Activated T-helper 1 cell treated with anti-CD3 and anti-CD28 coated beads, Interleukin-12 subunit alpha, Interleukin-12 subunit beta, Interleukin-2, Interleukin-4 antibody, amounts not matched to agents 30 ng/mL and 10 ng/mL and 1 ng/mL, durations not matched to agents 14 hours and 24 hours and 36 hours (primary cell): ENCODE measurements at regions not wholly inside any gene's neighbourhood (a gene's known extent, or its start where the extent isn't known, plus 50 kb on each side); places are given as distances from the start of the nearest gene placed in this dataset.
"Not testable (repeated sequence)": the region's sequence is repeated elsewhere in the genome, so short reads cannot be mapped to it uniquely, and the experiment has no call there.

Experiments used
- DNase-seq: peaks from one replicate; pipeline ENCODE4 v3.0.0; 2021; ENCODE audit warnings: low spot score
- H3K27ac Mint-ChIP-seq: one replicate; pipeline ENCODE4 v1.8.0; 2021; ENCODE audit warnings: mild to moderate bottlenecking, mixed read lengths
- H3K27me3 Mint-ChIP-seq: one replicate; pipeline ENCODE4 v1.8.0; 2022; ENCODE audit warnings: mild to moderate bottlenecking, moderate library complexity, mixed read lengths; ENCODE audit not compliant: insufficient read depth
- H3K36me3 Mint-ChIP-seq: one replicate; pipeline ENCODE4 v1.8.0; 2021; ENCODE audit warnings: low read depth, mixed read lengths
- H3K4me1 Mint-ChIP-seq: one replicate; pipeline ENCODE4 v1.8.0; 2021; ENCODE audit warnings: low read depth, mixed read lengths
- H3K4me3 Mint-ChIP-seq: one replicate; pipeline ENCODE4 v1.8.0; 2021; ENCODE audit warnings: mild to moderate bottlenecking, moderate library complexity, mixed read lengths
- H3K9me3 Mint-ChIP-seq: one replicate; pipeline ENCODE4 v1.8.0; 2021; ENCODE audit warnings: mixed read lengths
- intact Hi-C: fragments of 100-400 bp; cut with micrococcal nuclease; formaldehyde crosslinking; loops from one replicate; pipeline ENCODE4 v1.15.1; 2024

DNA sequence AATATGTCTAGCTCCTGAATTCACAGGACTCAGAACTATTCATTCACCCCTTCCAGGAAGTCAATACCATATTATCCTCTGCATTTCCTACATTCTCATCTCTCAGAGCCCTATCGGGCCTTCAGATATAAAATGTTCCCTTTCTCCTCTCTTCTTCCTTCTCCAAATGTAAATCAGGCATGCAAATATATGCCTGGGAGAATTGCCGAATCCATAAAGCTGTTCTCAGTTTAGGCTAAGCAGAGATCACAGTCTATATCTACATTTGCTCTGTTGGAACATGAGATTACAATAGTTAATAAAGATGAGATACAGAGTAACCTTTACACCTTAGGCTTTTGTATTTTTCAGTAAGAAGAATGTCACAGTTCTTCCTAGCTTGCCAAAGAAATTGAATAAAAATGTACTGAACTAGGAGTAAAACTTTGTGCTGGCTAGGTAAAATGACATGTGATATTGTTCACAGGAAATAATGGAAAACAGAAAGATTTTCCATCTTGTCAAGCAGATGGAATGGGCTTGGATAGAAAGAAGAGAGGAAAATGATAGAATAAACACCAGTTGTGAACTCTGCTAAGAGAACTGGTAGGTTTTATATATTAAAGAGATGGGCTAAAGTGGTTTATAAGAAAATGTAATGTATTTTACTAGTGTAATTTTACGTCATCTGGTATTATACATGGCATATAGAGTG is 161.5 kb downstream of the NRIP1 start:
- no peaks in the 10 kb centered on the region for H3K36me3 Mint-ChIP-seq
- peaks cover 3% of the 10 kb centered on the region for H3K9me3 Mint-ChIP-seq
- H3K4me3 Mint-ChIP-seq = no peak overlapping the region
- intact Hi-C loops = no loop called here
- peaks cover 26% of the 10 kb centered on the region for H3K4me1 Mint-ChIP-seq
- no peak for DNase-seq
- no peak overlapping the region for H3K27ac Mint-ChIP-seq
- no peaks in the 10 kb centered on the region for H3K27me3 Mint-ChIP-seq

DNA sequence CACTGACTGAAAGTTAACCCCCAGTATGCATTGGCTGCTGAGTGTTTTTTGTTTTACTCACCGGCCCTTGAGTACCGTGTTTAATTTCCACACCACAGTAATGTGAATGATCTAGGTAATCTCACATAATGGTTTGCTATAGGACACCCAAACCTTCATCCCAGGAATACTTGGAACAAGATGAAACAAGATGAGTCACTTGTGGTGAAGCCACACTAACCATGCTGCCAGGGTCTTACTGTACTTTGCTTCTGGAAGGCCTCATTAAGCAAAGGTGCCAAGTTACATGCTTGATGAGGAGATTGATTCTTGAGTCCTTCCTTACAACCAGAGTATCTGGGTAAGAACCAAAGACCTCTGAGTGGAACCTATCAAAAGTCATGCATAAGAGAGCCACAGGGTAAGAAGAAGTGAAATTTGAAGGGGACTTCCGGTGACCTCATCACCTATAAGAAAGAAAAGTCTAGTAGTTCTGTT is 163.3 kb downstream of the NRIP1 start:
- Mint-ChIP-seq H3K4me3 (no peak overlapping the region), H3K27ac (no peak overlapping the region), H3K9me3 (peaks cover 3% of the 10 kb centered on the region), H3K27me3 (no peaks in the 10 kb centered on the region), H3K36me3 (no peaks in the 10 kb centered on the region), H3K4me1 (peaks cover 26% of the 10 kb centered on the region)
- no peak for DNase-seq
- intact Hi-C loops = no loop called here

DNA sequence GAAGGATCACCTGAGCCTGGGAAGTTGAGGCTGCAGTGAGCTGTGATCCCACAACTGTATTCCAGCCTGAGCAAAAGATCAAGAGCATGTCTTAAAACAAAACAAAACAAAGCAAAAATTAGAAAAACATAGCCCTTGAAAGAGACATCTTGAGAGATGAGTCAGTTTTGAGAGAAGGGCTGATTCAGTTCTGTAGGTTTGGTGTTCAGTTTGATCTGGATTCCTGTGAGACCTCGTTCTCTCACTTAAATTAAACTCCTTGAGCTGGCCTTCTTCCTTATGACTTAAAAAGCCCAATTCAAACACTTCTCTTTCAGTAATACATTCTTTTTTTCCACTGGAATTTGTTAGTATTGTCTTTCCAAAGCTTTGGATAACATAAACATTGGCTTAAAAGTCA is 164.2 kb downstream of the NRIP1 start:
- Mint-ChIP-seq H3K9me3 (peaks cover 3% of the 10 kb centered on the region), H3K27me3 (no peaks in the 10 kb centered on the region), H3K36me3 (no peaks in the 10 kb centered on the region), H3K4me1 (peaks cover 26% of the 10 kb centered on the region), H3K27ac (no peak overlapping the region), H3K4me3 (no peak overlapping the region)
- intact Hi-C loops = no loop called here
- no peak for DNase-seq

DNA sequence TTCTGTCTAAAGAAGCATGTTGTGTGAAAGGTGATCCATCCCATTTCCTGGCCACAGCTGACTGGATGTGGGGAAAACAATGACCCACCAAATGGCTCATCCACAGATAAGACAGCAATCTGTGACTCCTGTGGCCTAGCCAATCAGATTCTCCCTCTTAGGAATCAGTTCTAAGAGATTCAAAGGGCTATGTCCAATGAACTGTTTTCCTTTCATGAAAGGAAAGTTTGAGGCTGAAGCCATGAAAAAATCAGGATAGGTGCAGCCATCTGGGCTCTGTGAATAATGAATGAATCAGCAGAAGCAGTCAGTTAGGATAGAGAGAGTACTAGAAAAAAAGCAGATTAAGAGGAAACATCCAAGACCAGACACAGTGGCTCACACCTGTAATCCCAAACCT is 164.7 kb downstream of the NRIP1 start:
- H3K27ac Mint-ChIP-seq = no peak overlapping the region
- H3K9me3 Mint-ChIP-seq = peaks cover 3% of the 10 kb centered on the region
- no peak for DNase-seq
- H3K27me3 Mint-ChIP-seq = no peaks in the 10 kb centered on the region
- H3K4me1 Mint-ChIP-seq = peaks cover 26% of the 10 kb centered on the region
- no peaks in the 10 kb centered on the region for H3K36me3 Mint-ChIP-seq
- no peak overlapping the region for H3K4me3 Mint-ChIP-seq
- intact Hi-C loops = no loop called here

DNA sequence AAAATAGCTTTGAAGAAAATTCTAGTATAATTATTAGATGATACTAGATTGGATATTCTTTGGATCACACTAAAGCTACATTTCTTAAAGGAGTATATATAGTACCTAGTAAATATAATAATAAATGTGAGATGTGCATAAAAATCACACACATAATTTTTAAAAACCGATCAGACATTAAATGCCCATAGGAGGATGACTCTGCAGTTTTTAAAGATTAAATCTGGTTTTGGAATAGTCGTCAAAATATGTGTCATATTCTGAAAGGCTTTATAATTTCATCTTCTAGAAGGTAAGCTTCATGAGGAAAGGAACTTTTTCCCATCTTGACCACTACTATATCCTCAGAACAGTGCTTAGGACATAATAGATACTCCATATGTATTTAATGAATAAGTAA is 169.0 kb downstream of the NRIP1 start:
- intact Hi-C loops = no loop called here
- H3K27ac Mint-ChIP-seq = no peak overlapping the region
- DNase-seq = no peak
- H3K4me3 Mint-ChIP-seq = no peak overlapping the region
- peaks cover 9% of the 10 kb centered on the region for H3K4me1 Mint-ChIP-seq
- no peaks in the 10 kb centered on the region for H3K9me3 Mint-ChIP-seq
- no peaks in the 10 kb centered on the region for H3K27me3 Mint-ChIP-seq
- no peaks in the 10 kb centered on the region for H3K36me3 Mint-ChIP-seq

DNA sequence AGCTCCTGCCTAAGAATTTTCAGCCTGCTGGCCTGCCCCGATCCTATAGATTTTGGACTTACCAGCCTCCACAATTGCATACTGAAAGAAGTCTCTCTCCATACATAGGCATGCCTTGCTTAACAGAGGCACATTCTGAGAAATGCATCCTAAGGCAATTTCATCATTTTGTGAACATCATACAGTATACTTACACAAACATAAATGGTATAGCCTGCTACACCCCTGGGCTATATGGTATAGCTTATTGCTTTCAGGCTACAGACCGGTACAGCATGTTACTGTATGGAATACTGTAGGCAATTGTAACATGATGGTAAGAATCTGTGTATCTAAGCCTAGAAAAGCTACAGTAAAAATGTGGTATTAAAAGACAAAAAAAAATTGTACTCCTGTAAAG is 174.7 kb downstream of the NRIP1 start:
- H3K27me3 Mint-ChIP-seq = no peaks in the 10 kb centered on the region
- H3K27ac Mint-ChIP-seq = no peak overlapping the region
- no peaks in the 10 kb centered on the region for H3K36me3 Mint-ChIP-seq
- DNase-seq = no peak
- no peak overlapping the region for H3K4me3 Mint-ChIP-seq
- H3K9me3 Mint-ChIP-seq = no peaks in the 10 kb centered on the region
- H3K4me1 Mint-ChIP-seq = no peaks in the 10 kb centered on the region
- intact Hi-C loops = no loop called here

DNA sequence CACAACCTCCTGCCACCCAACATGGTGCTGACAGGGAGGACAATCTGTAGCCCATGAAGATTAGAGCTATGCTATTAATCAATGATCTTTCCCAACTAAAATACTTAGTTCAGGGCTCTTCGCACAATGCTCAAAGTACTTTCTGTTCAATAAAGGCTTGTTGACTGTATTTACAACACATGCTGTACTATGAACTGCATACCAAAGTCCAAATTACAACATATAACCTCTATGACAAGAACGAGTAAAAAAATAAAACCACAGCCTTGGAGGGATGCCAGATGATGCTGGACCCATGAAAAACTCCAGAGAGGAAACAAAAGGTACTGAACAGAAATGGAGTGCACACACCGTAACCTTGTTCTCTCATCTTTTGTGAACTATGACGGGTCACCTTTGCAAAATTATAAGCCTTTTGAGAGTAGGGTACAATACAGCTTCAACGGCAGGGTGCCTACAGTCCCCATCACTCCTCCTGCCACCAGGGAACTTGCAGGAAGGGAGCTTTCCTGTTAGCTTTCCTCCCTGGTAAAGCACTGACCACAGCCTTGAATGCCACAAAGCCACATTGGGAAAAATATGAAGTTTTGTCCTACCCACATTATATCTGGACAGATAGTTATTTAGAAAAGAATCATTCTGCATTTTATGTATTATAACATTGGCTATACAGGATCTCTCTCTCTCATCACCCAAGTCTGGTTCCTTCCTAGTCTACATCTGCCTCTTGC is 175.6 kb downstream of the NRIP1 start:
- intact Hi-C loops = no loop called here
- H3K9me3 Mint-ChIP-seq = no peaks in the 10 kb centered on the region

DNA sequence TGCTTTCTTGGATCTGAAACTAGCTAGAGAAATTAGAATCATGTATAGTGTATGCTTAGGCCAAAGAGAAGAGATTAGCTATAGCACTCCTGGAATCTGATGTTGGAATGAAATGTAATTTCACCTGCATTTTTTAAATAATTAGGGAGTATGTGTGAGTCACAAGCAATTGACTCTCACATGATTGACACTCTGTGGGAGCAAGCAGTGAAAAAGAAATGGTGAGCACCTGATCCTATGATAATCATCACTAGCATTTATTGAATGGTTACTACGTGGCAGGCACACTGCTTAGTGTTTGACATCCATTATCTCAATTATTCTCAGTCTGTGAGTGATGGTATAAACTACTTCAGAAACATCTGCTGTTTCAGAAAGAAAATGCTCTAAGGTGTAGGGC is 176.6 kb downstream of the NRIP1 start:
- Mint-ChIP-seq H3K27ac (no peak overlapping the region), H3K36me3 (no peaks in the 10 kb centered on the region), H3K9me3 (no peaks in the 10 kb centered on the region), H3K4me1 (no peaks in the 10 kb centered on the region), H3K27me3 (no peaks in the 10 kb centered on the region), H3K4me3 (no peak overlapping the region)
- DNase-seq = no peak
- intact Hi-C loops = no loop called here

More for the DNA sequence above, 175.6 kb downstream of the NRIP1 start:
- Mint-ChIP-seq H3K4me1 (no peaks in the 10 kb centered on the region), H3K36me3 (no peaks in the 10 kb centered on the region), H3K4me3 (no peak overlapping the region), H3K27me3 (no peaks in the 10 kb centered on the region), H3K27ac (no peak overlapping the region)
- DNase-seq = no peak

DNA sequence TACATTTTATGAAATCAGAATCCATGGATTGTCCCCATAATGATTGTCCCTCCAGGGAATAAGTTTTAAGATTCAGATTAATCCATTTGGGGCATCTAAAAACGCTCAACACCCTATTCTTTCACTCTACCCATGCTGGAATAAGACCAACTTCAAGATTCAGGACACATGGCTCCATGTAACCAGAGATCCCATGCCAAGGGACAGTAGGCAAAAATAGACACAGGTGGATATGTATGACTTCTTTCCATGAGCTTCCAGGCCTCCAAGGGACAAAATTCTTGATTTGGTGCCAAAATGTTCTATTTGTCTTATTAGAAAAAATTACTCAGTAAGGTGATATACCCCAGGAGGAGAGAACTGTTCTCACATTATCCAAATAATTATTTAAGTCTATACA is 178.8 kb downstream of the NRIP1 start:
- Mint-ChIP-seq H3K27me3 (no peaks in the 10 kb centered on the region), H3K4me3 (no peak overlapping the region), H3K4me1 (no peaks in the 10 kb centered on the region), H3K36me3 (no peaks in the 10 kb centered on the region), H3K27ac (no peak overlapping the region), H3K9me3 (no peaks in the 10 kb centered on the region)
- intact Hi-C loops = no loop called here
- DNase-seq = no peak

DNA sequence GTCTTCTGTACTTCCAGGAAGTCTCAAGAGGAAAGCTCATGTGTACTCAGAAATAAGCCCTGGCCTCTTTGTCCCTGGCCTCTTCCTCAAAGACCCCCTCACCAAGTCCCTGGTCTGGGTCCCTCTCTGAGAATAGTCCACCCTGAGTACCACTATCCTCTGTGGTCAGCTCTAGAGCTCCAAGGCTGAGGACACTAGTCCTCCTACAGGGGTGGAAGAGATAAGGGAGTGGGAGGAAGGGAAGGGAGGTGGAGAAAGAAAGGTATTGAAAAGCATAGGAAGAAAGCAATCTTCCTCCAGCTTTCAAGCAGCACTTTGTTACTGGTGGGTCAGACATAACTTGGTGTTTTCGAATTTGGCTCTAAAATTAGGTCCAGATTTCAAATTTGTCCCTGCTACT is 181.4 kb downstream of the NRIP1 start:
- intact Hi-C loops = no loop called here
- DNase-seq = no peak
- Mint-ChIP-seq H3K27ac (no peak overlapping the region), H3K4me3 (no peak overlapping the region), H3K27me3 (no peaks in the 10 kb centered on the region), H3K9me3 (no peaks in the 10 kb centered on the region), H3K4me1 (no peaks in the 10 kb centered on the region), H3K36me3 (no peaks in the 10 kb centered on the region)

DNA sequence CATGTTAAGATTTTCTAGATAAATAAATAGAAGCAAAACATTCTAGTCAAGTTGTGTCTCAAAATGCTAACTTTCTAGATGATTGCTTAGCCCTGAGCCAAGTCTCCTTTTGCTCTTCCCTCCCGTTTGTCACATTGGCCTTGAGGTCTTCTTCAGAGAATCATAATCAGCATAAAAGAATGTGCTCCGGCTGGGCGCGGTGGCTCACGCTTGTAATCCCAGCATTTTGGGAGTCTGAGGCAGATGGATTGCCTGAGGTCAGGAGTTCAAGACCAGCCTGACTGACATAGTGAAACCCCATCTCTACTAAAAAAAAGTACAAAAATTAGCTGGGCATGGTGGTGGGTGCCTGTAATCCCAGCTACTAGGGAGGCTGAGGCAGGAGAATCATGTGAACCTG is 182.3 kb downstream of the NRIP1 start:
- H3K36me3 Mint-ChIP-seq, H3K27me3 Mint-ChIP-seq, H3K27ac Mint-ChIP-seq, intact Hi-C loops, H3K4me3 Mint-ChIP-seq, DNase-seq, H3K4me1 Mint-ChIP-seq, H3K9me3 Mint-ChIP-seq: not testable (repeated sequence)

DNA sequence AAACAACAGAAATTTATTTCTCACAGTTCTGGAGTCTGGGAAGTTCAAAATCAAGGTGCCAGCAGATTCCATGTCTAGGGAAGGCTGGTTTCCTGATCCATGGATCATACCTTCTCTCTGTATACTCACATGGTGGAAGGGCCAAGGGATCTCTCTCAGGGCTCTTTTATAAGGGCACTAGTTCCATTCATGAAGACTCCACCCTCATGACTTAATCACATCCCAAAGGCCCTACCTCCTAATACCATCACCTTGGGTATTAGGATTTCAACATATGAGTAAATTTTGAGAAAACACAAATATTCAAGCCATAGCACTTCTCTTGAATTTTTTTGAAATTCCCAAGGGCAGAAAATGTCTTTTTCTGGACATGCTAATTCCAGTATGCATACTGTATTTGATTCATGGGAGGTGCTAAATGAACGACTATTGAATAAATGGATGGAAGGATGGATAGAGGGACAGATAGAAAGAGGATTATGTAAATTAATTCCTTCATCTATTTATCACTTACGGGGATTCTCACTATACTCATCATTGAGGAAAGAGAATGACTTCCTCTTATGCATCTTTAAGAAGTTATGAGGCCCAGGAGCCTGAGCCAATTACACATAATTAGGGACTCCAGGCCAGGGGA is 182.8 kb downstream of the NRIP1 start:
- Mint-ChIP-seq H3K27ac (no peak overlapping the region), H3K36me3 (no peaks in the 10 kb centered on the region), H3K9me3 (no peaks in the 10 kb centered on the region), H3K27me3 (no peaks in the 10 kb centered on the region), H3K4me1 (no peaks in the 10 kb centered on the region), H3K4me3 (no peak overlapping the region)
- DNase-seq = no peak
- intact Hi-C loops = no loop called here

DNA sequence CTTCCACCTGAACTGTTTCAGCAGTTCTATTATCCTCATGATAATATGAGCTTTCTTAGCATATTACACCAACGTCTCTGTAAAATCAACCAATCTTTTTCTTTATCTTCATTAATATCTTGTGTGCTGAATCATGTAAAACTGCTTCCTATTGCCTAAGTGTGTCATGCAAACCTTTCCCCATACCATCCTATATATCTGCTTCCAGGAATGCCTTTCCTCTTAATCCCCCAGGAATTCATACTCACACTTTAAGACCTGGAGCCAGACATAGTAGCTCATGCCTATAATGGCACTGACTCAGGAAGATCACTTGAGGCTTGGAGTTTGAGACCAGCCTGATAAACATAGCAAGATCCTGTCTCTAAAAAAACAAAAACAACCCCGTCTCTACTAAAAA is 183.9 kb downstream of the NRIP1 start:
- Mint-ChIP-seq H3K36me3 (no peaks in the 10 kb centered on the region), H3K4me1 (no peaks in the 10 kb centered on the region), H3K27me3 (no peaks in the 10 kb centered on the region), H3K4me3 (no peak overlapping the region), H3K9me3 (no peaks in the 10 kb centered on the region), H3K27ac (no peak overlapping the region)
- intact Hi-C loops = no loop called here
- no peak for DNase-seq
